ENCODE measurements at regions not wholly inside any gene's neighbourhood (a gene's known extent, or its start where the extent isn't known, plus 50 kb on each side); places are given as distances from the start of the nearest gene placed in this dataset.

GRCh38 chr21:38651570-38651969 is 153.3 kb upstream of the ERG start:
- H2AFZ ChIP-seq (ENCODE audit: low read depth, low read length): no peak overlapping the region
- H3K4me3 ChIP-seq (ENCODE audit: low read length): no peak overlapping the region
- H3K4me2 ChIP-seq (ENCODE audit: low read length): no peak overlapping the region
- TF ChIP-seq CTCF (IDR thresholded peaks at IDR 0.05; ENCODE audit: poor library complexity, severe bottlenecking) (no peak), RAD21 (conservative IDR thresholded peaks at IDR 0.05) (no peak), POLR2AphosphoS5 (IDR thresholded peaks at IDR 0.05) (no peak), SMC3 (conservative IDR thresholded peaks at IDR 0.05; ENCODE audit: poor library complexity) (no peak), REST (IDR thresholded peaks at IDR 0.05; ENCODE audit: borderline replicate concordance) (no peak), EZH2 (IDR thresholded peaks at IDR 0.05; ENCODE audit: borderline replicate concordance, insufficient read depth, low read length, poor library complexity, severe bottlenecking) (no peak), EP300 (conservative IDR thresholded peaks at IDR 0.05; ENCODE audit: poor library complexity, severe bottlenecking) (no peak), MXI1 (conservative IDR thresholded peaks at IDR 0.05; ENCODE audit: poor library complexity, severe bottlenecking) (no peak), TAF1 (IDR thresholded peaks at IDR 0.05; ENCODE audit: low read depth) (no peak)
- no peaks in the 10 kb centered on the region for H4K20me1 ChIP-seq (ENCODE audit: insufficient read depth)
- H3K9me3 ChIP-seq (ENCODE audit: low read length): no peaks in the 10 kb centered on the region
- no peak overlapping the region for H3K27ac ChIP-seq (ENCODE audit: low read length)
- H3F3A ChIP-seq (ENCODE audit: insufficient read depth, low read length, poor library complexity, severe bottlenecking): no peaks in the 10 kb centered on the region
- no peaks in the 10 kb centered on the region for H3K79me2 ChIP-seq (replicated peaks; ENCODE audit: insufficient read depth, low read length)
- no peaks in the 10 kb centered on the region for H3K36me3 ChIP-seq (ENCODE audit: insufficient read depth, low read length)
- H3K27me3 ChIP-seq (ENCODE audit: insufficient read depth, low read depth, low read length): no peaks in the 10 kb centered on the region
- H3K9me2 ChIP-seq (ENCODE audit: insufficient read depth, low read length): no peaks in the 10 kb centered on the region
- no peak overlapping the region for H3K9ac ChIP-seq (ENCODE audit: low read length)

- Histone ChIP-seq H3K27ac (ENCODE audit: low read length) (no peak overlapping the region), H3K9ac (ENCODE audit: low read length) (no peak overlapping the region), H4K20me1 (ENCODE audit: insufficient read depth) (no peaks in the 10 kb centered on the region), H3K9me2 (ENCODE audit: insufficient read depth, low read length) (no peaks in the 10 kb centered on the region), H3K27me3 (ENCODE audit: insufficient read depth, low read depth, low read length) (no peaks in the 10 kb centered on the region), H3F3A (ENCODE audit: insufficient read depth, low read length, poor library complexity, severe bottlenecking) (no peaks in the 10 kb centered on the region), H3K79me2 (replicated peaks; ENCODE audit: insufficient read depth, low read length) (no peaks in the 10 kb centered on the region), H3K4me3 (ENCODE audit: low read length) (no peak overlapping the region), H3K4me2 (ENCODE audit: low read length) (no peak overlapping the region), H3K36me3 (ENCODE audit: insufficient read depth, low read length) (no peaks in the 10 kb centered on the region), H2AFZ (ENCODE audit: low read depth, low read length) (no peak overlapping the region), H3K9me3 (ENCODE audit: low read length) (no peaks in the 10 kb centered on the region)
- TF ChIP-seq CTCF (IDR thresholded peaks at IDR 0.05; ENCODE audit: poor library complexity, severe bottlenecking) (no peak), RAD21 (conservative IDR thresholded peaks at IDR 0.05) (no peak), REST (IDR thresholded peaks at IDR 0.05; ENCODE audit: borderline replicate concordance) (no peak), EZH2 (IDR thresholded peaks at IDR 0.05; ENCODE audit: borderline replicate concordance, insufficient read depth, low read length, poor library complexity, severe bottlenecking) (no peak), MXI1 (conservative IDR thresholded peaks at IDR 0.05; ENCODE audit: poor library complexity, severe bottlenecking) (no peak), TAF1 (IDR thresholded peaks at IDR 0.05; ENCODE audit: low read depth) (no peak), SMC3 (conservative IDR thresholded peaks at IDR 0.05; ENCODE audit: poor library complexity) (no peak), EP300 (conservative IDR thresholded peaks at IDR 0.05; ENCODE audit: poor library complexity, severe bottlenecking) (no peak), POLR2AphosphoS5 (IDR thresholded peaks at IDR 0.05) (no peak)
Observed at GRCh38 chr21:38652396-38652795, 153.3 kb upstream of the ETS2 start.

All from neural cell (in vitro differentiated cells).